OCI-LY1 (cell line): ENCODE measurements at regions not wholly inside any gene's neighbourhood (a gene's known extent, or its start where the extent isn't known, plus 50 kb on each side); places are given as distances from the start of the nearest gene placed in this dataset.

Experiments used
- H2AFZ ChIP-seq: fragments of 200-600 bp; sonication (generic), shearing (Covaris generic); 2 replicates; pipeline ENCODE4 v1.6.0; 2014; ENCODE audit warnings: antibody characterized with exemption, mild to moderate bottlenecking, low read length
- H3F3A ChIP-seq: fragments of 200-600 bp; sonication (generic), shearing (Covaris generic); 2 replicates; pipeline ENCODE4 v1.6.0; 2014; ENCODE audit warnings: mild to moderate bottlenecking, antibody characterized with exemption, low read length, moderate library complexity; ENCODE audit not compliant: insufficient read depth
- H3K27ac ChIP-seq: fragments of 200-600 bp; sonication (generic); 2 replicates; pipeline ENCODE4 v1.5.1; 2014; ENCODE audit warnings: low read length, mixed run types, mild to moderate bottlenecking, low read depth; ENCODE audit not compliant: poor library complexity, severe bottlenecking
- H3K27me3 ChIP-seq: fragments of 200-600 bp; sonication (generic); 2 replicates; pipeline ENCODE4 v1.6.0; 2014; ENCODE audit warnings: antibody characterized with exemption, mild to moderate bottlenecking, low read length, moderate library complexity; ENCODE audit not compliant: insufficient read depth
- H3K36me3 ChIP-seq: fragments of 200-600 bp; sonication (generic); 2 replicates; pipeline ENCODE4 v1.6.1; 2014; ENCODE audit warnings: mild to moderate bottlenecking, antibody characterized with exemption, low read length, moderate library complexity, mixed read lengths; ENCODE audit not compliant: insufficient read depth
- H3K4me1 ChIP-seq: fragments of 200-600 bp; sonication (generic); 2 replicates; pipeline ENCODE4 v1.5.1; 2014; ENCODE audit warnings: mild to moderate bottlenecking, low read length, moderate library complexity; ENCODE audit not compliant: insufficient read depth, severe bottlenecking
- H3K4me2 ChIP-seq: fragments of 200-600 bp; sonication (generic), shearing (Covaris generic); 2 replicates; pipeline ENCODE4 v1.6.1; 2014; ENCODE audit warnings: low read length
- H3K4me3 ChIP-seq: fragments of 200-600 bp; sonication (generic); 2 replicates; pipeline ENCODE4 v1.5.1; 2014; ENCODE audit warnings: low read length, low read depth, mild to moderate bottlenecking, mixed read lengths; ENCODE audit not compliant: poor library complexity, severe bottlenecking
- H3K79me2 ChIP-seq: fragments of 200-600 bp; shearing (Covaris generic); 2 replicates; pipeline ENCODE4 v1.6.1; 2016; ENCODE audit warnings: mixed run types, low read length, mixed read lengths; ENCODE audit not compliant: insufficient read depth
- H3K9ac ChIP-seq: fragments of 200-600 bp; sonication (generic), shearing (Covaris generic); 2 replicates; pipeline ENCODE4 v1.6.1; 2014; ENCODE audit warnings: mild to moderate bottlenecking, low read length, mixed read lengths
- H3K9me2 ChIP-seq: fragments of 200-600 bp; sonication (generic), shearing (Covaris generic); 2 replicates; pipeline ENCODE4 v1.6.1; 2014; ENCODE audit warnings: low read depth, mild to moderate bottlenecking, low read length, mixed read lengths
- H3K9me3 ChIP-seq: fragments of 200-600 bp; shearing (Covaris generic); 2 replicates; pipeline ENCODE4 v1.6.1; 2014; ENCODE audit warnings: low read length, mixed read lengths
- H4K20me1 ChIP-seq: fragments of 200-600 bp; sonication (generic), shearing (Covaris generic); 2 replicates; pipeline ENCODE4 v1.6.0; 2016; ENCODE audit warnings: mild to moderate bottlenecking, low read length; ENCODE audit not compliant: insufficient read depth
- CTCF ChIP-seq: fragments of 200-600 bp; sonication (generic), shearing (Covaris generic); IDR thresholded peaks from 2 replicates; pipeline ENCODE4 v1.5.1; 2017; ENCODE audit warnings: mild to moderate bottlenecking, antibody characterized with exemption, low read length, moderate library complexity, mixed read lengths
- EZH2 ChIP-seq: fragments of 200-600 bp; sonication (generic), shearing (Covaris generic); IDR thresholded peaks from 2 replicates; pipeline ENCODE4 v1.8.0; 2017; ENCODE audit warnings: borderline replicate concordance, mixed run types, mild to moderate bottlenecking, antibody characterized with exemption, low read length, moderate library complexity, mixed read lengths

GRCh38 chr11:15497366-15497765 is 382.6 kb downstream of the INSC start:
- H3K4me2 ChIP-seq: no peak overlapping the region
- no peaks in the 10 kb centered on the region for H3F3A ChIP-seq
- H3K4me1 ChIP-seq: no peaks in the 10 kb centered on the region
- no peaks in the 10 kb centered on the region for H3K27me3 ChIP-seq
- H3K9me2 ChIP-seq: no peaks in the 10 kb centered on the region
- no peak overlapping the region for H2AFZ ChIP-seq
- H4K20me1 ChIP-seq: no peaks in the 10 kb centered on the region
- H3K27ac ChIP-seq: no peak overlapping the region
- no peaks in the 10 kb centered on the region for H3K79me2 ChIP-seq
- H3K9me3 ChIP-seq: no peaks in the 10 kb centered on the region
- H3K36me3 ChIP-seq: no peaks in the 10 kb centered on the region
- H3K4me3 ChIP-seq: no peak overlapping the region
- no peak for TF ChIP-seq CTCF
- no peak for TF ChIP-seq EZH2
- no peak overlapping the region for H3K9ac ChIP-seq

DNA sequence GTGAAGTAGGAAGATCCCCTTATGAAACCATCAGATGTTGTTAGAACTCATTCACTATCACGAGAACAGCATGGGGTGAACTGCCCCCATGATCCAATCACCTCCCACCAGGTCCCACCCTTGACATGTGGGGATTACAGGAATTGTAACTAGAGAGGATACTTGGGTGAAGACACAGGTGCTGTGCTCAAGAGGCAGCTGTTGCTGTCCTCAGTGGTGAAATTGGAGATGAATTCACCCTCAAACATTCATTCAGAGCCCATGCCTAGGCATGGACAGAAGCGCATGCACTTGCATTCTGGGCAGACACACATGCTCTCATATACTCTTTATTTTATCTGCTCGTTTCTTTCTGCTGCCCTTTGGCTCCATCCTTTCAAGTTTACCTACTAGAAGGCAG is 385.0 kb downstream of the INSC start:
- Histone ChIP-seq H3K9me3 (no peaks in the 10 kb centered on the region), H4K20me1 (no peaks in the 10 kb centered on the region), H3K4me1 (no peaks in the 10 kb centered on the region), H3F3A (no peaks in the 10 kb centered on the region), H3K4me2 (no peak overlapping the region), H3K9me2 (no peaks in the 10 kb centered on the region), H2AFZ (no peak overlapping the region), H3K27me3 (no peaks in the 10 kb centered on the region), H3K9ac (no peak overlapping the region), H3K36me3 (no peaks in the 10 kb centered on the region), H3K4me3 (no peak overlapping the region), H3K79me2 (no peaks in the 10 kb centered on the region), H3K27ac (no peak overlapping the region)
- TF ChIP-seq EZH2 (no peak), CTCF (no peak)

GRCh38 chr11:15500643-15501042 is 385.9 kb downstream of the INSC start:
- Histone ChIP-seq H3K27ac (no peak overlapping the region), H3K9me3 (no peaks in the 10 kb centered on the region), H3K4me1 (no peaks in the 10 kb centered on the region), H3F3A (no peaks in the 10 kb centered on the region), H3K27me3 (no peaks in the 10 kb centered on the region), H4K20me1 (no peaks in the 10 kb centered on the region), H3K9me2 (no peaks in the 10 kb centered on the region), H3K9ac (no peak overlapping the region), H3K79me2 (no peaks in the 10 kb centered on the region), H3K4me3 (no peak overlapping the region), H2AFZ (no peak overlapping the region), H3K36me3 (no peaks in the 10 kb centered on the region), H3K4me2 (no peak overlapping the region)
- TF ChIP-seq CTCF (no peak), EZH2 (no peak)
